ENCODE measurements at regions not wholly inside any gene's neighbourhood (a gene's known extent, or its start where the extent isn't known, plus 50 kb on each side); places are given as distances from the start of the nearest gene placed in this dataset.

GRCh38 chr7:21357151-21358097 lies 70.5 kb upstream of the SP4 start:
- DNase-seq (ENCODE audit: low read depth in 4 of 4, low spot score in 1 of 4) = no peak

GRCh38 chr7:21358648-21359047 lies 69.2 kb upstream of the SP4 start:
- no peak for DNase-seq (ENCODE audit: low read depth in 4 of 4, low spot score in 1 of 4)

GRCh38 chr7:21359163-21359562 lies 68.7 kb upstream of the SP4 start:
- DNase-seq (ENCODE audit: low read depth in 4 of 4, low spot score in 1 of 4) = no peak

GRCh38 chr7:21361413-21362125 lies 66.3 kb upstream of the SP4 start:
- no peak for DNase-seq (ENCODE audit: low read depth in 4 of 4, low spot score in 1 of 4)

GRCh38 chr7:21364801-21365271 lies 63.0 kb upstream of the SP4 start:
- no peak for DNase-seq (ENCODE audit: low read depth in 4 of 4, low spot score in 1 of 4)

GRCh38 chr7:21365866-21366624 lies 61.8 kb upstream of the SP4 start:
- DNase-seq (ENCODE audit: low read depth in 4 of 4, low spot score in 1 of 4) = no peak

- DNase-seq (ENCODE audit: low read depth in 4 of 4, low spot score in 1 of 4) = no peak
Measured at GRCh38 chr7:21367081-21367480, 60.8 kb upstream of the SP4 start.

GRCh38 chr7:21367537-21367936 lies 60.3 kb upstream of the SP4 start:
- no peak for DNase-seq (ENCODE audit: low read depth in 4 of 4, low spot score in 1 of 4)

- DNase-seq (ENCODE audit: low read depth in 4 of 4, low spot score in 1 of 4) = no peak
Measured at GRCh38 chr7:21368317-21368716, 59.6 kb upstream of the SP4 start.

GRCh38 chr7:21370283-21370982 lies 57.5 kb upstream of the SP4 start:
- no peak for DNase-seq (ENCODE audit: low read depth in 4 of 4, low spot score in 1 of 4)

- DNase-seq (ENCODE audit: low read depth in 4 of 4, low spot score in 1 of 4) = no peak
Measured at GRCh38 chr7:21371360-21371759, 56.5 kb upstream of the SP4 start.

GRCh38 chr7:21373031-21373430 lies 54.9 kb upstream of the SP4 start:
- no peak for DNase-seq (ENCODE audit: low read depth in 4 of 4, low spot score in 1 of 4)

GRCh38 chr7:21374134-21374533 lies 53.7 kb upstream of the SP4 start:
- DNase-seq (ENCODE audit: low read depth in 4 of 4, low spot score in 1 of 4) = no peak

- no peak for DNase-seq (ENCODE audit: low read depth in 4 of 4, low spot score in 1 of 4)
Measured at GRCh38 chr7:21377545-21377944, 50.3 kb upstream of the SP4 start.
